Activated CD8-positive, alpha-beta memory T cell treated with anti-CD3 and anti-CD28 coated beads for 24 hours (primary cell): ENCODE measurements at regions not wholly inside any gene's neighbourhood (a gene's known extent, or its start where the extent isn't known, plus 50 kb on each side); places are given as distances from the start of the nearest gene placed in this dataset.

Experiments
- DNase-seq: peaks from one replicate; pipeline ENCODE4 v3.0.0-alpha.2; 2020

GRCh38 chr3:43206632-43207031 lies 79.7 kb upstream of the SNRK start:
- DNase-seq: no peak

GRCh38 chr3:43206105-43206504 lies 80.2 kb upstream of the SNRK start:
- no peak for DNase-seq

- no peak for DNase-seq
Measured at GRCh38 chr3:43203022-43203421, 83.3 kb upstream of the SNRK start.

GRCh38 chr3:43201581-43201980 lies 84.8 kb upstream of the SNRK start:
- no peak for DNase-seq

GRCh38 chr3:43199645-43200306 lies 86.6 kb upstream of the SNRK start:
- no peak for DNase-seq

- DNase-seq: no peak
Measured at GRCh38 chr3:43198791-43199644, 87.3 kb upstream of the SNRK start.

GRCh38 chr3:43198301-43198700 lies 88.0 kb upstream of the SNRK start:
- DNase-seq: no peak

GRCh38 chr3:43197181-43197580 lies 89.2 kb upstream of the SNRK start:
- DNase-seq: no peak

- no peak for DNase-seq
Measured at GRCh38 chr3:43196721-43197120, 89.6 kb upstream of the SNRK start.

- DNase-seq: no peak
Measured at GRCh38 chr3:43195115-43195498, 89.2 kb upstream of the POMGNT2 start.

GRCh38 chr3:43194490-43195114 lies 88.7 kb upstream of the POMGNT2 start:
- DNase-seq: peak; percentile 66

GRCh38 chr3:43194069-43194468 lies 88.2 kb upstream of the POMGNT2 start:
- no peak for DNase-seq

GRCh38 chr3:43192028-43192427 lies 86.1 kb upstream of the POMGNT2 start:
- DNase-seq: no peak

- DNase-seq: no peak
Measured at GRCh38 chr3:43191116-43191515, 85.2 kb upstream of the POMGNT2 start.

GRCh38 chr3:43190670-43191069 lies 84.8 kb upstream of the POMGNT2 start:
- DNase-seq: no peak

- DNase-seq: no peak
Measured at GRCh38 chr3:43187836-43188479, 82.1 kb upstream of the POMGNT2 start.

GRCh38 chr3:43185983-43186314 lies 80.1 kb upstream of the POMGNT2 start:
- no peak for DNase-seq

GRCh38 chr3:43185274-43185982 lies 79.5 kb upstream of the POMGNT2 start:
- no peak for DNase-seq

- DNase-seq: no peak
Measured at GRCh38 chr3:43183456-43183855, 77.6 kb upstream of the POMGNT2 start.

- peak; percentile 74 for DNase-seq
Measured at GRCh38 chr3:43181202-43181821, 75.4 kb upstream of the POMGNT2 start.

- DNase-seq: no peak
Measured at GRCh38 chr3:43180694-43181093, 74.8 kb upstream of the POMGNT2 start.

GRCh38 chr3:43180027-43180426 lies 74.1 kb upstream of the POMGNT2 start:
- DNase-seq: no peak
